GM21737 (cell line): ENCODE measurements at regions not wholly inside any gene's neighbourhood (a gene's known extent, or its start where the extent isn't known, plus 50 kb on each side); places are given as distances from the start of the nearest gene placed in this dataset.
"Not testable (repeated sequence)": the region's sequence is repeated elsewhere in the genome, so short reads cannot be mapped to it uniquely, and the experiment has no call there.

Source experiments
- ATAC-seq: cut with Tn5 transposase; IDR thresholded peaks from one replicate; pipeline ENCODE4 v1.9.1; 2021; ENCODE audit warnings: mild to moderate bottlenecking, moderate library complexity; ENCODE audit not compliant: unreplicated experiment

DNA sequence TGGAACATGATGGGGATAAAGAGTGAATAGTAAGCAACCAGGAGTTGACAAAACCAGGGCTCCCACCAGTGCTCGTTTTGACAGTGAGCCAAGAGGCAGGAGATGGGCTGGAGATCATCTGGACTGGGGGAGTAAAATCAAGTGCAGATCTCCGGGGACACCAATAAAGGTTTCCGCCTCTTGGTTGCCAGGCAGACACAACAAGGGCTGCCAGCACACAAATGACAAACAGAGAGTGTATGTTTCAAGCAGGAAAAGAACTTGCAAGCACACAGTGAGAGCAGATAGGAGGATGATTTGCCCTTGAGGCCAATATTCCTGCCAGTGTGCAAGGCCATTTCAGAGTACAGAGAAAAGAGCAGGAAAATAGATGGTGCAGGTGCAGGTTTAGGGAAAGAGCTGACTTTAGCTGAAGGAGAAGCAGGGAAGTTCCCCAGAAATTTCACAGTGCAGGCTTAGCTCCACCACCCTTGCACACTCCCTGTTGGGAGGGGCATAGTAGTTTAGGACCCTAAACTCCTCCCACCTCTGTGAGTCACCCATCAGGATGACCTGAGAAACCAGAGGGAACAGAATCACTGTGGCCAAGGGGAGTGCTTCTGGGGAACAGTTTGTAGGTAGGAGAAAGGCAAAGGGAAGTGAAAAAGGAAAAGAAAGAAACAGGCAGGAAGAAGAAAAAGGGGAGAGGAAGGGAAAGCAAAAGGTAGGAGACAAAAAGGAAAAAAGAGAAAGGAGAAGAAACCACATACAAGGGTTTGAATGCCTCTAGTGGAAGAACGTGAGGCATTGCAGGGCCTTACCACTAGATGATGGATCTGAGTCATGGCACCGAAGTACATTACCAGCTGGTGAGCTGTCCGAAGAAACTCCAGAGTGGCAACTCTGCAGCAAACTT, 404.4 kb downstream of the SLC6A15 start:
- ATAC-seq: peak; percentile 90

DNA sequence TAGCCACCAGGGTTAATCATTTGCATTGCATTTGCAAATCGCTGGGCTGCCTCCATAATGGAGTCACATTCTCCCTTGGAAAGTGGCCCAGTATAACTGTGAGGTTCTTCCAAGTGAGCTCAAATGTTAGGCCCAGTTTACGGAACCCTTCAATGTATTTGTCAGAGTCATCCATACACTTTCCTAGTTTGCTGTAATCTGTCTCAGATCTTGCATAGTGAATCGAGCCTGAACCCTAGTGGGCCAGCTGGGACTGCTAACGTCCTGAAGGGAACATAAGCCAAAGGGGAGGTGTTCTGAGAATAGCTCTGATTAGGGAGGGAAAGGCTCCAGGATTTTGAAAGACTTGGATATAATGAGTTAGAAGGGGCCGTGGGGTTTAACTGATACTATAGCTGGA, 406.3 kb downstream of the SLC6A15 start:
- ATAC-seq: no peak

DNA sequence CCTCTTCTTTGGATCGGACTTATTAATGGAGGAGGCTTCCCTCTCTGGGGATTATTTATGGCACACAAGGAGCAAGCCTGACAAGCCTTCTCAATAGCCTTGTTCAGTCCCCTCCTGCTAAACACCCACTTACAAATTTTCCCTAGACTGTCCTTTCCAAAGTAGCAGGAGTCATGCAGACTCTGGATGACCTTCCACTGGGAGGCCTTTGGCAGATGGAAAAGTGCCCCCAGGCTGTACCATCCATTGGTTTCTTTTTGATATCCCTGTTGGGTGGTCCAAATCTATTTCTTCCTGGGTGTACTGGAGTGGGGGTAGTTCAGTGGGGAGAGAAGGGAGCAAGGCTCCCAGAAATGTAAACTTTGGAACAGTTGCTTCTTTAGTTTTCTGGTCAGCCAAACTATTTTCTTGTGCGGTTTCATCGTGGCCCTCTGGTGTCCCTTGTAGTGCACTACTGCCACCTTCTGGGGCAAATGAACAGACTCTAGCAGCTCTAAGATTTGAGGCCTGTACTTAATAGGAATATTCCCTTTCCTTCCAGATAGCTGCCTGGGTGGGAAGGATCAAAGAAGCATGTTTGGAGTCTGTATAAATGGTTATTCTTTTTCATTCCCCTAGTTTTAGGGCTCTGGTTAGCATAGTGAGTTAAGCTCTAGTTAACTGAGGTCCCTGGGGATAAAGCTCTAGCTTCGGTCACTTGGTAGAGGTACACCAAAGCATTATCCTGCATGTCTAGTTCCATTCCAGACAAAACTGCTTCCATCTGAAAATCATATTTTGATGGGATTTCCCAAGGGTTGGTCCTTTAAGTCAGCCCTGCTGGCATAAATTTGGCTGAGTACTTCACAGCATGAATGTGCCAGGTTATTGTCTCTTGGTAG, 409.5 kb downstream of the SLC6A15 start:
- peak; percentile 73 for ATAC-seq

DNA sequence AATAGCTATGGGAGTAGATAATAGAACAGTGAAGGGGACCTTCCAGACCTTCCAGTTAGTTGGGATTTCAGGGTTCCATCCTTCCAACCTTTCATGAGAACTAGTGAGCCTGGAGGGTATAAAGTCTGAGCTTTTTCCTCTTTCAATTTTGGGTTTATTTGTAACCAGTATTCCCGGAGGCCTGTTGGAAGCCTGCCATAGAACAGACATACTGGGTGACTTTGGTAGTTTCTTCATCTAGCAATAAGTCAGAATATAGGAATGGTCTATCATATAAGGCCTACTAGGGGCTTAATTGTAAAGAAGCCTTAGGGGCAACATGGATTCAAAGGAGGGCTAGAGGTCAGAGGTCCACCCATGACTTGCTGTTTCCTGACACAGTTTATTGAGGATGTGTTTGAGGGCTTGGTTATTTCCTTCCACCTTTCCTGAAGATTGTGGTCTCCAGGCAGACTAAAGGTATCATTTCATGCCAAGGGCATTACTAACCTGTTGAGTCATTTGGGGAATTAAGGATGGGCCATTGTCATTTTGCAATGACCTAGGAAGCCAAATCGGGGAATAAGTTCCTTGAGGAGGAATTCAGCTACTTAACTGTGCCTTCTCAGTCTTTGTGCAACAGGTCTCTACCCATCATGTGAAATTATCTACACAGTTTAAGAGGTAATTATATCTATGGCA, 410.3 kb downstream of the SLC6A15 start:
- ATAC-seq: no peak

DNA sequence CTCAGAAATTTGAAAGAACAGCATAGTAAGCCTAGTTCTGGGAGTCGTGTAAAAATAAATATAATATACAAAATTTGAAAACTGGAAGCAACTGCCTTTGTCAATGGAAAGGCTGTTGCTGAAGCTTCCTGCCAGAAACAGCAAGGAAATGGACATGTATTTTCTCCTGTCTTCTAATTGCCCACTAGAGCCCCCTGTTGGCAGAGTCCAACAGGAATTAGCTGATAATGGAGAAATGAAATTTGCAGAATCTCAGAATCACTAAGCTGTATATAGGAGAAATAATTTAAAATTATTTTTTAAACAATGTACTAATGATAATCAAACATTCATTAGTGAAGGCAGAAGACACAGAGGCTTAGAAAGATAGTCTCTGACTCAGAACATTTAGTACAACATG, 414.8 kb downstream of the SLC6A15 start:
- no peak for ATAC-seq

DNA sequence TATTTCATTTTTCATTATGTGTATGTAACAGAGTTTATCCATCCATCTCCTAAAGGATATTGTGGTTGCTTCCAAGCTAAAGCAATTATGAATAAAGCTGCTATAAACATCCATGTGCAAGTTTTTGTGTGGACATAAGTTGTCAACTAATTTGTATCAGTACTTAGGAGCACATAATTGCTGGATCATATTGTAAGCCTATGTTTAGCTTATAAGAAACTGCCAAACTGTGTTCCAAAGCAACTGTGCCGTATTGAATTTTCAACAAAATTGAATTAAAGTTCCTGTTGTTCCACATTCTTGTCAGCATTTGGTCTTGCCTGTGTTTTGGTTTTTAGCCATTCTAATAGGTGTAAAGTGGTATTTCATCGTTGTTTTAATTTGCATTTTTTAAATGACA, 416.9 kb downstream of the SLC6A15 start:
- no peak for ATAC-seq

DNA sequence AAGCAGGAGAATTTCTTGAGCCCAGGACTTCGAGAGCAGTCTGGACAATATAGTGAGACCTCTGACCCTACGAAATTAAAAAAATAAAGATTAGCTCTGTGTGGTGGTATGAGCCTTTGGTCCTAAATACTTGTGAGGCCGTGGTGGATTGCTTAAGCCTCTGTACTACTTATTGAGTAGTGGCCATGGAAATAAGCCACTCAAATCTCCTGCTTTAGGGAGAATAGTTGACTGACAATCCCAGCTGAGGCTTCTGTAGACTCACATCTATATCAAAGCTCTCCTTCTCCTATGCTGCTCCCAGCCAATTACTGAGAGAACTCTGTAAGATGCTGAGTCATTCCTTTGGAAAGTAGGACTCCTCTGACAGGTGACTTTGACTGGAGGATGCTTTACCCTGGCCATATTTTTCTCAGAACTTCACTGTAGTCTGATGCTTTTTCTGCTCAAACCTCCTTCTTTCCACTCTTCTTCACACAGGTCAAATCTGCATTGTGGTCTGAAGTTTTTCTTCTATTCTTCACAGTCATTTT, 420.2 kb downstream of the SLC6A15 start:
- ATAC-seq: no peak

DNA sequence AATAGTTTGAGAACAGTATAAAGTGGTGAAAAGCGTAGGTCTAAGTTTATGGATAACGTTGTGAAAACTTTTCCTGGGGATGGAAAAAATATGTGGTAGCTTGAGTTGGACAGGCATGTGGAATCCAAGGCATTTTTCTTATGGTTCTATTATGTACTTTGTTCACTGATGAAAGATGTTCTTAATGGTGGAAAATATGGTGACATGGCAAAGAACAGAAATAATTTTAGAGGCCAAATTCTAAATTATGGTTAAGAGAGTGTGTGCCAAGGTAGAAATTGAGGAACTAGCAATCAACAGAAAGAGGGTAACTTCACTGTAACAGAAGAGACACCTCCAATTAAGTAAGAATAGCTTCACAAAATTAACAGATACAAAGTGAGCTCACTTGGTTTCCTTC, 427.8 kb downstream of the SLC6A15 start:
- no peak for ATAC-seq

DNA sequence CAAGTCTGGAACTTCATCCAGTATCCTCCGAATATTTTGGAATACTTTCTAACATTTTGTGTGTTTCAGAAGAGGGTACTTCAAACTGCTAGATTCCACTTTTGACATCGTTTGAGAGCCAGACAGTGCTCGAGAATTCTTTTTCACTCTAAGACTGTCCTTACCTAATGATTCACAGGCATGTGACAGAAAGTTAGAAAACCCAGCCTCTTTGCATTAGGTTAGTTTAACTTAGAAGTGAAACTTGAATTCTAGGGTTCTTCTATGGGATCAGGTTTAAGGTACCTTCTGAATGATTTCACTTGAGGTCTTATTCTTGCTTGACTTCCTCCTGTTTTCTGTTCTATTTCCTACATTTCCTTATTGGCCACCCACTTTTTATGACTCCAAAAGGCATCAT, 431.8 kb downstream of the SLC6A15 start:
- ATAC-seq: no peak

DNA sequence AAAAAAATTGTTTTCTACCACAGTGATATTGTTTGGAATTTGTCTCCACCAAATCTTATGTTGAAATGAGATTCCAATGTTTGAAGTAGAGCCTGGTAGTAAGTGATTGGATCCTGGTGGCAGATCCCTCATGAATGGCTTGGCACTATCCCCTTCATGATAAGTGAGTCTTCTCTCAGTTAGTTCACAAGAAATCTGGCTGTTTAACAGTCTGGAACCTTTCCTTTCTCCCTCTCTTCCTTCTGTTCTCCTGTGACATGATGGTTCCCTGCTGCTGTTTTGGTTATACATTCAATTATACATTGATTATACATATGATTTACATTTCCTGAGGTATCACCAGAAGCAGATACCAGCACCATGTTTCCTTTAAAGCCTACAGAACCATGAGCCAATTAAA, 442.2 kb downstream of the SLC6A15 start:
- no peak for ATAC-seq

DNA sequence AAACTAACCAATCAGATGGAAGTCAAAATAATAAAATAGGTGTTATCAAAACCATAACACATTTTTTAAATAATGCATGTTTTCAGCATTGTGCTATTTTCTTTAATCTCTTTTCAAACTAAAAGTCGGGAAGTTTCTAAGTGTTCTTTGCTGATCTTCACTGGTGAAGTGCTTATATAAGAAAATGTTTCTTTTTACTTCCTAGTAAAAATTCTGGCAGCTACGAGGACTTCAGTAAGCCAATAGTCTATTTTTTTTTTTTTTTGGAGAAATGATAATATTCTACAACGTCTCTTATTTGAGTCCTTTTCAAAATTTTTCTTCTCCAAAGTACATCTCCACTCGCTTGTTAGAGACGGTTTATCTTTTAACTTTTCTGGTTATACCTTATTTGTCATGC, 448.0 kb downstream of the SLC6A15 start:
- no peak for ATAC-seq

DNA sequence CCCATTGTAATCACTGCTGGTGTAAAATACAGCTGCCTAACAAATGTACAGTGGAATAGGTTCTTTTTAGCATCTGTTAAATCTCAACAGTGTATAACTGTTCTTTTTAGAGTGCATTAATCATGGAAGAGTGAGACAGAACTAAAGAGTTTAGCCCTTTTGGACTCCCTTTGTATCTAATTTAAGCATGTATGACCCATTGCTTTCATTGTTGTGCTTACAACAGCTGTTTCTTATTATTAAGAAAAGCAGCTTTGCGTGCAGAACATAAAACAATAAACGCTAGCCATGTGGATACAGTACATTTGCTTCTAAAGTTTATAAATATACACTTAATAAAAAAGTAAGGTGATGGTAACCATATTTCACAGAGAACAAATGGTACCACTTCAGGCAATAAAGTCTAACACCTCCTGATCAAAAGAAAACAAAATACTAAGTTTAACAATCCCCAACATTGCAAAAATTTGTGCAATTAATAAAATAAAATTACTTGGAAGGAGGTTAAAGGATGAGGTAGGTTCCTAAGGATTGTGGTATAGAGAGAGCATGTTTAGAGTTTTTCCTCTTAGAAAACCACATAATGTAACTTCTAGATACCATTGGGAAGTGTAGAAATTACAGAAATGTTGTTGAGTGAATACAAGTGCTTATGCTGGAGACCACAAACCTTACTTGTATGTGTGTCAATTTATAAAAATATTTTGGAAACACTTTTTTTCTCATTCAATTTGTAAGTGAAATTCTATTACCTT, 448.7 kb downstream of the SLC6A15 start:
- no peak for ATAC-seq

DNA sequence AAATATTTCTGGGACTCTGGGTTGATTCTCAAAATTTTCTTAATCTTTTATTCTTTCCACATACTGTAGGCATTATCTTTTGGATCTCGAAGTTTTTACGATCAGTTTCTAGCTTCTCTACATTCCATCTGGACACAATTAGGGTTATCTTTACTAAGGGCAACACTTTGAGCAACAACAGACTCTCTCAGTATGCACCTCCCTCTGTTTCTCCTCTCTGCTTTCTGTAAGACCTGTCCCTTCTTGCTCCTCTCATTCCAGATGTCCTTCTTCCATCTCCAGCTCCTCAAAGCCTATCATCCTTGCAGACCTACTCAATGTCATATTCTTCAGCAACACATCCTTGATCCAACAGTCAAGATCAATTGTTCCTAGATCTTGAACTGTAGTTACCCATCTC, 457.0 kb downstream of the SLC6A15 start:
- no peak for ATAC-seq

DNA sequence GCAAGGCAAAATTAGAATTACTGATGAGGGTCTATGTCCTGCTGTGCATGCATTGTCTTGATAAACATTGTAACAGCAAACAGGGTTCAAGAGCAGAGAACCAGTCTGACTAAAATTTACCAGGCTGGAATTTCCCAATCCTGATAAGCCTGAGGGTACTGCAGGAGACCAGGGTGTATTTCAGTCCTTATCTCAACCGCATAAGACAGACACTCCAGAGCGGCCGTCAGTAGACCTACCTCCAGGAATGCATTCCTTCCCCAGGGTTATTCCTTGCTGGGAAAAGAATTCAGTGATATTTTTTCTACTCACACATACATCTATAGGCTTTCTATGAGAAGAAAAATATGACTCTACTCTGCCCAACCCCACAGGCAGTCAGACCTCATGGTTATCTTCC, 466.1 kb downstream of the SLC6A15 start:
- not testable (repeated sequence) for ATAC-seq

DNA sequence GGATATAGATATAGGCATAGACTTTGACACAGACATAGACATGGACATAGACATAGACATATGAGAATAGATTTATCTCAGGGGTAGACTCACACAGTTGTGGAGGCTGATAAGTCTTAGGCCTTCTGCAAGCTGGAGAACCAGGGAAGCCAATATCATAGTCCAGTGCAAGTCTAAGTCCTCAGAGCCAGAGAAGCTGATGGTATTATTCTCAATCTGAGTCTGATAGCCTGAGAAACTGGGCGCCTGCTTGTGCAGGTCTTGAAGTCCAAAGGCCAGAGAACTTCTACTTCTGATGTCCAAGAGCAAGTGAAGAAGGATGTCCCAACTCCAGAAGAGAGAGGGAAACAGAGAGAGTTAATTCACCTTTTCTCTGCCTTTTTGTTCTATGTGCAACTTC, 476.5 kb downstream of the SLC6A15 start:
- no peak for ATAC-seq

DNA sequence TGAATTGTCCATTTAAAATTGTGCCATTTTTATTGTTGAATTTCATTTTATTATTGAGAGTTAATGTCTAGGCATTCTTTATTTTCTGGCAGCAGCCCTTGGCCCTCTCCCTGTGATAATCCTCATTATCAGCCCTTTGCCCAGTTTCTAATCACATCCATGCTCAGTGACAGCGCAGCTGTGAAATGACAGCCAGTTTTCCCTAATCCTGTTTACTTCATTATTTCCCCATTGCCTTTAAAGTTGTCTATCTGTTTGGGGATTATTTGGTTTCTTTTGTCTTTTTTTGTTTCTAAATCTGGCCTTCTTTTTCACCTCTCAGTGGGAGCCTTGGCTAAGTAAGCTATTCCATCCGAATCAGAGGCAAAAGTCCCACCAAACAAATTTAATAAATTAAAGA, 476.9 kb downstream of the SLC6A15 start:
- no peak for ATAC-seq

DNA sequence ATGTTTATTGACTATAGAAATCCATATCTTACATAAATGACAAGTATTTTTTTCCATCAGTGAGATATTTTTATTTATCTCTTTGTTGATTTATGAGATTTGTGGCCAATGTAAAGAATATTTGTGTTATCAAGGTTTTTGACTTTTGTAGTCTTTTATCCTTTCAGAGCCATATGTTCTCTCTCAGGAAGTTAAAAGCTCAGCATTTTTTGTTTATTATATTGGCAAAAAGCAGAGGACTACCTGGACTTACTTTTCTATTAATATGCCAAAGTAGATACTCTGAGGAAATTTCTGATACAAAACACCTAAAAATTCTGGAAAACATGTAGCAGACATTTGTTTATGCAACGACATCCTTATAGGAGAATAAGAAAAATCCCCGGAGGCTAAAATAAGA, 490.3 kb downstream of the SLC6A15 start:
- ATAC-seq: no peak

DNA sequence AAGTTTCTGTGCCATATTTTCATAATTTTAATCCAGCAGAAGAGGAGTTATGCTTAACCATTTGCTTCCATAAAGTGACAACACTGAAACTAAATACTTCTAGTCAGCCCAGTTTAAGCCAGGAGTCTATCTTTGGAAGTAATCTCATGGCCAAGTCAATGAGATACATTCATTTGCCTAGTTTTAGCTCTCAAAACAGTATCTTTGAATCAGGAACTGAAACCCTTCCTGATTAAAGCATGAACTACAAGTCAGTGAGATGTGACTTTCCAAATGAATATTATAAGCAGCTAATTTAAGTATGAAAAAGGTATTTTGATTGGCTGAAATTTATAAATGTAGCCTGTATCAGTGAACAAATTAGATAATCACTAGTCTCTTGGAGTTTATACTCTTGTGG, 491.5 kb downstream of the SLC6A15 start:
- no peak for ATAC-seq

DNA sequence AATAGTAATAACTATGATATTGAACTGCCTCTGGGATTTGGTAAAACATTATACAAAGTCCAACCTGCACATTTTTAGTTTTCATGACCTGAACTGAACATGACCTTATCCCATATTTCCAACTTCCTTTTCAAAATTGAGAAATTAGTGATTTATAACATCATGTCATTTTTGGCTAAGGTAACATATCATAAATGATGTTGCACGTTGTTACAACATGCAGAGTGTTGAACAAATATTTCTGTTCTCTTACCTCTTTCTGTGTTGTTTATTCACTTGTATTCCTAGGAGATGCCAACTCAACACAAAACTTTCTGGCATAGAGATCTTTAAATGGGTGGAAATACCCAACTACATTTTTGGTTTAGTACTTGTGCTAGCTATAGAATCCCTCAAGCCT, 496.0 kb downstream of the SLC6A15 start:
- no peak for ATAC-seq

DNA sequence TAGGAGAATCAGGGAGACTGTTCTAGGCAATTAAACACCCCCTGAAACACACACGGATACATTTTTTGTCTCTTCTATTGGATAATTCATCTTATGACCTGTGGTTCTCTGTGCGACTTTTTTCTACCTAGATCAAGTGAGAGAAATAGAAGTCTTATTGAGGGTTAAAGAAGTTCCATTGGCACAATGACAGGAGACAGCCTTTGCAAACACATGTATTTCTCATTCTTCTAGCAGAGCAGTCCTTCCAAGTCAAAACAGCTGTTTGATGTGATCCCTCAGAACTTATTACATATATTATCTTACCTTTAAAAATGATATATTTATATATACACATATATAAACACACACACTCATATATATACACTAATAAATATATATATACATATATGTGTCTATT, 496.7 kb downstream of the SLC6A15 start:
- no peak for ATAC-seq
